ENCODE measurements at regions not wholly inside any gene's neighbourhood (a gene's known extent, or its start where the extent isn't known, plus 50 kb on each side); places are given as distances from the start of the nearest gene placed in this dataset.

DNA sequence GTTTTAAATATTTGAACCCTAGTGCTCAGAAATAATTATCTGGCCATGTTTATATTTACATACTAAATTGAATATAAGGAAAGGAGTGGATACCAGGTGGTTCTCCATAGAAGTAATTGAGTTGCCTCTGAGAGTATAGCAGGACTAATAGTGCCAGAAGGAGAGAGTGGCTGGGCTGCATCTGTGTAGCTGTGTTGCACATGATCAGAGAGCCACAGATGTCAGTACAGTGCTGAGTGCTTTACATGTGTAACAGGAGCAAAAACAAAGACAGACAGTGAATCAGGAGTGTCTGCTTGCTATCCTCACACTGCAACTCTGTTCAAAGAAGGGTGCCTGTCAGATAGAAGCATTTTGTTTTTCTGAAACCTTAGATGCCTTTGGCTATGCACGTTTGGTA lies 353.9 kb upstream of the PAPPA start:
- no peak for FAIRE-seq
- no peaks in the 10 kb centered on the region for H3K79me2 ChIP-seq (ENCODE audit: control insufficient read depth, insufficient read depth, low read length)
- no peaks in the 10 kb centered on the region for H3K4me1 ChIP-seq (ENCODE audit: control insufficient read depth, extremely low read depth, insufficient read depth, low read length)
- H3K36me3 ChIP-seq (ENCODE audit: control insufficient read depth in 2 of 2, extremely low read depth in 1 of 2, insufficient read depth in 2 of 2, low read length in 2 of 2), result no peaks in the 10 kb centered on the region
- no peaks in the 10 kb centered on the region for H3K9me1 ChIP-seq (ENCODE audit: control insufficient read depth, extremely low read depth, insufficient read depth, low read length)
- no peak overlapping the region for H2AFZ ChIP-seq (ENCODE audit: control insufficient read depth, low read length)
- no peaks in the 10 kb centered on the region for H3K27me3 ChIP-seq (ENCODE audit: control insufficient read depth, extremely low read depth, insufficient read depth, low read length)
- no peak overlapping the region for H3K9ac ChIP-seq (ENCODE audit: control insufficient read depth, extremely low read depth, insufficient read depth, low read length)
- H3K4me2 ChIP-seq (ENCODE audit: control insufficient read depth, extremely low read depth, insufficient read depth, low read depth, low read length), result no peak overlapping the region
- H3K9me3 ChIP-seq (ENCODE audit: control insufficient read depth, low read depth, low read length), result no peaks in the 10 kb centered on the region
- dilution Hi-C loops (cut with MboI; ENCODE audit: extremely low pct_ligation_motif_present, low sequenced_read_pairs), result no loop called here
- no peaks in the 10 kb centered on the region for H4K20me1 ChIP-seq (ENCODE audit: control insufficient read depth, extremely low read depth, insufficient read depth, low read length)
- no peak overlapping the region for H3K4me3 ChIP-seq (ENCODE audit: control insufficient read depth in 2 of 3, extremely low read depth in 1 of 3, insufficient read depth in 2 of 3, low read depth in 1 of 3, low read length in 3 of 3)
- DNase-seq (ENCODE audit: low read depth, low spot score), result no peak
- H3K27ac ChIP-seq (ENCODE audit: control insufficient read depth, insufficient read depth, low read length), result no peak overlapping the region
- TF ChIP-seq, protein P1, sequence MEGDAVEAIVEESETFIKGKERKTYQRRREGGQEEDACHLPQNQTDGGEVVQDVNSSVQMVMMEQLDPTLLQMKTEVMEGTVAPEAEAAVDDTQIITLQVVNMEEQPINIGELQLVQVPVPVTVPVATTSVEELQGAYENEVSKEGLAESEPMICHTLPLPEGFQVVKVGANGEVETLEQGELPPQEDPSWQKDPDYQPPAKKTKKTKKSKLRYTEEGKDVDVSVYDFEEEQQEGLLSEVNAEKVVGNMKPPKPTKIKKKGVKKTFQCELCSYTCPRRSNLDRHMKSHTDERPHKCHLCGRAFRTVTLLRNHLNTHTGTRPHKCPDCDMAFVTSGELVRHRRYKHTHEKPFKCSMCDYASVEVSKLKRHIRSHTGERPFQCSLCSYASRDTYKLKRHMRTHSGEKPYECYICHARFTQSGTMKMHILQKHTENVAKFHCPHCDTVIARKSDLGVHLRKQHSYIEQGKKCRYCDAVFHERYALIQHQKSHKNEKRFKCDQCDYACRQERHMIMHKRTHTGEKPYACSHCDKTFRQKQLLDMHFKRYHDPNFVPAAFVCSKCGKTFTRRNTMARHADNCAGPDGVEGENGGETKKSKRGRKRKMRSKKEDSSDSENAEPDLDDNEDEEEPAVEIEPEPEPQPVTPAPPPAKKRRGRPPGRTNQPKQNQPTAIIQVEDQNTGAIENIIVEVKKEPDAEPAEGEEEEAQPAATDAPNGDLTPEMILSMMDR (optimal IDR thresholded peaks at IDR 0.05 in 1 of 3, IDR thresholded peaks at IDR 0.05 in 1 of 3, conservative IDR thresholded peaks at IDR 0.05 in 1 of 3; ENCODE audit: extremely low read depth in 1 of 3, insufficient read depth in 2 of 3, low read length in 3 of 3), result no peak
- no peak for TF ChIP-seq EZH2 (IDR thresholded peaks at IDR 0.05; ENCODE audit: low read length)

- Histone ChIP-seq H3K4me3 (ENCODE audit: control insufficient read depth in 2 of 3, extremely low read depth in 1 of 3, insufficient read depth in 2 of 3, low read depth in 1 of 3, low read length in 3 of 3) (no peak overlapping the region), H4K20me1 (ENCODE audit: control insufficient read depth, extremely low read depth, insufficient read depth, low read length) (no peaks in the 10 kb centered on the region), H3K27me3 (ENCODE audit: control insufficient read depth, extremely low read depth, insufficient read depth, low read length) (no peaks in the 10 kb centered on the region), H3K9me1 (ENCODE audit: control insufficient read depth, extremely low read depth, insufficient read depth, low read length) (no peaks in the 10 kb centered on the region), H3K79me2 (ENCODE audit: control insufficient read depth, insufficient read depth, low read length) (no peaks in the 10 kb centered on the region), H2AFZ (ENCODE audit: control insufficient read depth, low read length) (no peak overlapping the region), H3K27ac (ENCODE audit: control insufficient read depth, insufficient read depth, low read length) (no peak overlapping the region), H3K4me1 (ENCODE audit: control insufficient read depth, extremely low read depth, insufficient read depth, low read length) (peaks cover 7% of the 10 kb centered on the region), H3K9ac (ENCODE audit: control insufficient read depth, extremely low read depth, insufficient read depth, low read length) (no peak overlapping the region), H3K9me3 (ENCODE audit: control insufficient read depth, low read depth, low read length) (no peaks in the 10 kb centered on the region), H3K36me3 (ENCODE audit: control insufficient read depth in 2 of 2, extremely low read depth in 1 of 2, insufficient read depth in 2 of 2, low read length in 2 of 2) (no peaks in the 10 kb centered on the region), H3K4me2 (ENCODE audit: control insufficient read depth, extremely low read depth, insufficient read depth, low read depth, low read length) (no peak overlapping the region)
- dilution Hi-C loops (cut with MboI; ENCODE audit: extremely low pct_ligation_motif_present, low sequenced_read_pairs), result no loop called here
- FAIRE-seq (no peak), DNase-seq (ENCODE audit: low read depth, low spot score) (no peak)
- TF ChIP-seq, protein P1 (optimal IDR thresholded peaks at IDR 0.05 in 1 of 3, IDR thresholded peaks at IDR 0.05 in 1 of 3, conservative IDR thresholded peaks at IDR 0.05 in 1 of 3; ENCODE audit: extremely low read depth in 1 of 3, insufficient read depth in 2 of 3, low read length in 3 of 3), result no peak
- TF ChIP-seq EZH2 (IDR thresholded peaks at IDR 0.05; ENCODE audit: low read length), result no peak
Observed at GRCh38 chr9:115804206-115804605, 349.4 kb upstream of the PAPPA start.
